ENCODE measurements at regions not wholly inside any gene's neighbourhood (a gene's known extent, or its start where the extent isn't known, plus 50 kb on each side); places are given as distances from the start of the nearest gene placed in this dataset.

DNA sequence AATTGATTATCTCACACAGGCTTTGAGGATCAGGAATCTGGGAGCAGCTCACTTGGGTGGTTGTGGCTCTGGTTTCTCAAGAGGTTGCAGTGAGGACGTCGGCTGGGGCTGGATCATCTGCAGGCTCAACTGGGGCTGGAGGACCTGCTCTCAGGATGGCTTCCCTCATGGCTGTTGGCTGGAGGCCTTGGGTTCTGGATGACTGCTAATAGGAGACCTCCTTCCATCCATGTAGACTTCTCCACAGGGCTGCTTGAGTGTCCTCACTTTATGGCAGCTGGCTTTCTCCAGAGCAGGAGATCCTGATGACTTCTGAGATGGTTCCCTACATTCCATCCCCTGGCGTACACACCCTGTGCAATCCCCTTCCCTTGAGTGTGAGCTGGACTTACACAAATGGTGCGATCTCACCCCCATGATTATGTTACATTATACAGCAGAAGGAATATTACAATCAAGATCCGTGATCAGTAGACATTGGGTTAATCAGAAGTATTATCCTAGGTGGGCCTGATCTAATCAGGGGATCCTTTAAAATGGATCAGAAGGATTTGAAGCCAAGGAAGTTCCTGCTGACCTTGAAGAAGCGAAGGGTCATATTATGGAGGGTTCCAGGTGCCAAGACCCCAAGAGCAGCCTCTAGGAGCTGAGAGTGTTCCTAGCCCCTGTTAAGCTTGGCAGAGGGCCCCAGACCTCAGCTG lies 122.2 kb downstream of the CXCL12 start:
- no peak for DNase-seq (ENCODE audit: low read depth, low spot score)
- in situ Hi-C loops (cut with HindIII; ENCODE audit: low sequenced_read_pairs) = no loop called here
- H3K4me3 ChIP-seq (ENCODE audit: low read depth, low read length) = no peak overlapping the region
- TF ChIP-seq, protein P1, sequence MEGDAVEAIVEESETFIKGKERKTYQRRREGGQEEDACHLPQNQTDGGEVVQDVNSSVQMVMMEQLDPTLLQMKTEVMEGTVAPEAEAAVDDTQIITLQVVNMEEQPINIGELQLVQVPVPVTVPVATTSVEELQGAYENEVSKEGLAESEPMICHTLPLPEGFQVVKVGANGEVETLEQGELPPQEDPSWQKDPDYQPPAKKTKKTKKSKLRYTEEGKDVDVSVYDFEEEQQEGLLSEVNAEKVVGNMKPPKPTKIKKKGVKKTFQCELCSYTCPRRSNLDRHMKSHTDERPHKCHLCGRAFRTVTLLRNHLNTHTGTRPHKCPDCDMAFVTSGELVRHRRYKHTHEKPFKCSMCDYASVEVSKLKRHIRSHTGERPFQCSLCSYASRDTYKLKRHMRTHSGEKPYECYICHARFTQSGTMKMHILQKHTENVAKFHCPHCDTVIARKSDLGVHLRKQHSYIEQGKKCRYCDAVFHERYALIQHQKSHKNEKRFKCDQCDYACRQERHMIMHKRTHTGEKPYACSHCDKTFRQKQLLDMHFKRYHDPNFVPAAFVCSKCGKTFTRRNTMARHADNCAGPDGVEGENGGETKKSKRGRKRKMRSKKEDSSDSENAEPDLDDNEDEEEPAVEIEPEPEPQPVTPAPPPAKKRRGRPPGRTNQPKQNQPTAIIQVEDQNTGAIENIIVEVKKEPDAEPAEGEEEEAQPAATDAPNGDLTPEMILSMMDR (IDR thresholded peaks at IDR 0.05; ENCODE audit: low read depth, low read length) = no peak

DNA sequence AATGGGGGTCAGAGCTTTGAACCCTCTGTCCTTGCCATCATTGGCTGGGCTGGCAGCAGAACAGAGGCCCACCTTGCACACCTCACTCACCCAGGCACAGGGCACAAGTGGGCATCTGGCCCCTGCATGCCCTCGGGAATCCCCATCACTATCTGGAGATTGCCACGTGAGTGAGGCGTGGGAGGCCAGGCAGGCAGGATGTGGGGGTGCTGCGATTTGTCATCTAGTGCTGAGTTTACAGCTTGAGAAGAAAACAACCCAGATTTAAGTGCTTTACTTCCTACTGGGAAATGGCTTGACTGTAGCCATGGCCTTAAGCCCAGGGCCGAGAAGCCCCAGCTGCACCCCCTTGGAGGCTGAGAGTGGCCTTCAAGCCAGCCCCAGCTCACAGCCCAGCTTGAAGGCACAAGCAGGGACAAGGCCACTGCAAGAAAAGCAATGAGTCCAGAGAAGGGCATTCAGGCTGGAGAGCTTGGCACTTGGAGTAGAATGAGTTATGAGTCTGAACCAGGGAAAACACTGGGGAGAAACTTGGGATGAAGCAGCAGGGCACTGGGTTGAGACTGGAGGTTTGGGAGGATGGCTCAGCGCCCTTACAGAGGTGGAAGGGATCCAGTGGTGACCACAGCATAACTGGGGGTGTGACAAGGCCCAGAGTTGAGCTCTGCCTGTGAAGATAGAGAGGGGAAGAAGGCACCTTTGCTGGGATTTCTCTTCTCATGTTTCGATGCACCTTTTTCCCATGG lies 123.0 kb downstream of the CXCL12 start:
- no peak for DNase-seq (ENCODE audit: low read depth, low spot score)
- in situ Hi-C loops (cut with HindIII; ENCODE audit: low sequenced_read_pairs) = no loop called here
- no peak overlapping the region for H3K4me3 ChIP-seq (ENCODE audit: low read depth, low read length)
- TF ChIP-seq, protein P1 (IDR thresholded peaks at IDR 0.05; ENCODE audit: low read depth, low read length) = no peak

DNA sequence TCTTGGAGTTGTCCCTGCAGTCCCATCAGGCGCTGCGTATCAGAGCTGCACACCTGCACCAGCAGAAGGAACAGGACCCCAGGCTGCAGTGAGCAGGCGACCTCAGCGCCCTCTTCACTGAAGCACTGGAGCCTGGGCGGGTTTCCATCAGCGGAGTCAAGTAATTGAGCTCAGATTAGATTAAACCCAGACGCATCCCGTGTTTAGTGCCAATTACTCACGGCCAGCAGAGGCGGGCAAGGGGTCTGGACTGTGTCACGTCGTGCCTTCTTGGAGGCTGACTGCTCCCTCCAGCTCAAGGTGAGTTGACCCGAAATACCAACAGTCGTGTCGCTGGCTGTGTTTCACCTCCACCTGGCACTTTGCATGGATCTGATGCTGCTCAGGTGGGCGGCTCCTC lies 123.6 kb downstream of the CXCL12 start:
- in situ Hi-C loops (cut with HindIII; ENCODE audit: low sequenced_read_pairs) = no loop called here
- no peak overlapping the region for H3K4me3 ChIP-seq (ENCODE audit: low read depth, low read length)

DNA sequence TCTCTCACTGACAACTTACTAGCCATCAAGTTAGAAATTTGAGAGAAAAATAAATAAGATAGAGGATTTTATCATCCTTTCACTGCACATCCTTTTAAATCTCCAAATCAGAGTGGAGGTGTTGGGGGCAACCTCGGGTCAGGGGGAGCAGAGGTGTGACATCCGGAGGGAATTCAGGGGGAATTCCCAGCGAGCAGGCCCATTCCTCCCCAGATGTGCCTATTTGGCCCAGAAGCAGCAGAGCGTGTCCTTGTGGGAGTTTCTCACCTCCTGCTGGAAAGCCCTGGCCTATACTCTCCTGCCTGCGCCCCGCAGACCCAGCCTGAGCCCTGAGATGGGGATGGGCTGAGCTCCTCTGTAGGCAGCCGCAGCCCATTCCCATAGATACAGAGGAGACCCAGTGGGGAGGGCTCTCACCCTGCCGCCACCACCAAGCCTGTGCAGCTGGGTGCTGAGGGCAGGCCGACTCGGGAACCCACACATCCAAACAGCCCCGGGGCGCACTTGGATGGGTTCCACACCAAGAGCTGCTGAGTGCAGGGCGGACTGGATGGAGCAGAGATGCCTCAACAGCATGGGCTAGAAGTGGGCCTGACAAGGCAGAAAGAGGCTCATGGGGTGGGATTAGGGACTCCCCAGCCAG lies 124.5 kb downstream of the CXCL12 start:
- in situ Hi-C loops (cut with HindIII; ENCODE audit: low sequenced_read_pairs) = no loop called here
- no peak for DNase-seq (ENCODE audit: low read depth, low spot score)
- no peak overlapping the region for H3K4me3 ChIP-seq (ENCODE audit: low read depth, low read length)
- TF ChIP-seq, protein P1 (IDR thresholded peaks at IDR 0.05; ENCODE audit: low read depth, low read length) = no peak

More for the DNA sequence above, 123.6 kb downstream of the CXCL12 start:
- TF ChIP-seq, protein P1 (IDR thresholded peaks at IDR 0.05; ENCODE audit: low read depth, low read length) = no peak
- no peak for DNase-seq (ENCODE audit: low read depth, low spot score)

DNA sequence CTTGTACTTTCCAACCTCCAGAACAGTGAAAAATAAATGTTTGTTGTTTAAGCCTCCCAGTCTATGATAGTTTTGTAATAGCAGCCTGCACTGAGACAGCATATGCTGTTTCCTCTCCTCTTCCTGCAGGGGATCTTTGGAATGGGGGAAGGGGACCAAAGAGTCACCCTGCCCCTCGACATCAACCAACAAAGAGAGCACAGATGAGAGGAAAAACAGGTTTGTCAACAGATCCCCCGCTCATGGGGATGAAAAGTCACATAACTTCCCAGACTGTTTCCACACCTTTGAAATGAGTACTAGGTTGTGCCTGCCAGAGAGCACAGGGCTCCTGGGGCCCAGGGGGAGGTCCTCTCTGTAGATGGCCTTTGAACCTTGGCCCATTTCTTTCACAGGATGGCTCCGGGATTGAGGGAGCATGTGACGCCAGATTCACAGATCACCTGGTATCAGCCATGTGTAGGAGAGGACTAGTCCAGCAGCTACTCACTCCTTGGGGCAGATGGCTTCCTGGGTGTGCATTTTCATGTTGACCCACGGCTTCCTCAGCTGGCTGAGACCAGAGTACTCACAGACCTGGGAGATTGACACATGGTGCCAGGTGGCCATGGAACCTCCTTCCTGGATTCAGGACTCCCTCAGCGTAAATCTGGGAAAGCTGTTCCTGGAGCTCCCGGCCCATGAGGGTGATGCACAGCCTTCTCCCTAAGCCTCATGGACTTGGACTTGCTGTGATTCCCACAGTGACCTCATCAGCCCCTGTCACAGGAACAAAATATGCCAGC lies 125.6 kb downstream of the CXCL12 start:
- TF ChIP-seq, protein P1 (IDR thresholded peaks at IDR 0.05; ENCODE audit: low read depth, low read length) = no peak
- H3K4me3 ChIP-seq (ENCODE audit: low read depth, low read length) = no peak overlapping the region
- no peak for DNase-seq (ENCODE audit: low read depth, low spot score)
- in situ Hi-C loops (cut with HindIII; ENCODE audit: low sequenced_read_pairs) = no loop called here

DNA sequence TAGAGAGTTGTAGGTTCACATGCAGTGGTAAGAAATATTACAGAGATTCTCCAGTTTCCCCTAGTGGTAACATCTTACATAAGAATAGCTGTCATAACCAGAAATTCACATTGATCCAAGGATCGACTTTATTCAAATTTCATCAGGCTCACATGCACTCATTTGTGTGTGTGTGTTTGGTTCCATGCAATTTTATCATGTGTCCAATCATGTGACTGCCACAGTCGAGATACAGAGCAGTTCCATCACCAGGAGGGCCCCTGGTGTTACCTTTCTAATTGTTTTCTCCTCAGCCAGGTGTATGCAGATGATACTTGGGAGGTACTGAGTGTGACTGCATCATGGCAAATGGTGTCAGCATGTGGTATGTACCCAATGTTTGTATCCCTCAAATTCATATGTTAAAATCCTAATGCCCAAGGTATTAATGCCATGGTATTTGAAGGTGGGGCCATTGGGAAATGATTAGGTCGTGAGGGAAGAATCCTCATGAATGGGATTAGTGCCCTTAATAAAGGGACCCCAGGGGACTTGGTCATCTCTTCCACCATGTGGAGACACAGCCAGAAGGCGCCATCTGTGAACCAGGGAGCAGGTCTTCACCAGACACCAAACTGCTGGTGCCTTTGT lies 126.3 kb downstream of the CXCL12 start:
- no peak for DNase-seq (ENCODE audit: low read depth, low spot score)
- in situ Hi-C loops (cut with HindIII; ENCODE audit: low sequenced_read_pairs) = no loop called here
- H3K4me3 ChIP-seq (ENCODE audit: low read depth, low read length) = no peak overlapping the region
- TF ChIP-seq, protein P1 (IDR thresholded peaks at IDR 0.05; ENCODE audit: low read depth, low read length) = no peak
